ENCODE measurements at regions not wholly inside any gene's neighbourhood (a gene's known extent, or its start where the extent isn't known, plus 50 kb on each side); places are given as distances from the start of the nearest gene placed in this dataset.

DNA sequence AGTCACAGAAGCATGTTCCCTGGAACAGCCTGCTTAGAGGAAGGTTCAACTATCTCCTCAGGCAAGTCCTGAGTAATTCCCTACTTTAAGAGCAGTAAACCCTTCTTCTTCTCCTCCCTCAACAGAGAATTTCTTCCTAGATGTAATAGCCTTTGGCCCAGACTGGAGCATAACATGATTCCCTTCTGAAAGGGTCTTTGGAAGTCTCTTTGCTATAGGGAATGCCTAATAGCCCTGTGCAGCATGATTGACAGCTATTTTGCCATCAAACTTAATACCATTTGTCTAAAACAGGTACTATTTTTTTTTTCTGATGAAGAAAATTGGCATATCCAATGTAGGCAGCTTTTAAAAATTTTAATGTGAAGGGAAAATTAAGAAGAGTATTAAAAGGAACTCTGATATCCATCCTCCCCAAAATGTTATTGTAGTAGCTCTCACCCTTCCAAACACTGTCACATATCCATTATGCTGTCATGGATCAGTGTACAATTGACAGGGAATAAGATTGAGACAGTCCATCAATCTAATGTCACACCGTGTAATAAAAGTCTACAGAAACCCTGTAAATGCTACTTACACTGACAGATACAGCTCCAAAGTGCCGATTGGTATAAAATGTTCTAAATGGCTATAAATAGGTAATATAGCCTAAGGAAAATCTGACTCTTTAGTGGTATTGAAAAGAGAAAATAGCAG, 884.6 kb downstream of the TTLL7 start:
- Histone ChIP-seq H3K36me3 (ENCODE audit: insufficient read depth, low read length) (no peaks in the 10 kb centered on the region), H3K79me2 (ENCODE audit: control insufficient read depth, insufficient read depth, low read length, unreplicated experiment) (no peaks in the 10 kb centered on the region), H3K27me3 (ENCODE audit: insufficient read depth, low read length) (no peaks in the 10 kb centered on the region), H3K4me1 (ENCODE audit: control insufficient read depth, insufficient read depth, low read length, unreplicated experiment) (no peaks in the 10 kb centered on the region), H3K27ac (ENCODE audit: low read depth, low read length) (no peak overlapping the region), H2AFZ (ENCODE audit: low read length, unreplicated experiment) (no peak overlapping the region), H3K4me3 (ENCODE audit: low read depth, low read length) (no peak overlapping the region)

DNA sequence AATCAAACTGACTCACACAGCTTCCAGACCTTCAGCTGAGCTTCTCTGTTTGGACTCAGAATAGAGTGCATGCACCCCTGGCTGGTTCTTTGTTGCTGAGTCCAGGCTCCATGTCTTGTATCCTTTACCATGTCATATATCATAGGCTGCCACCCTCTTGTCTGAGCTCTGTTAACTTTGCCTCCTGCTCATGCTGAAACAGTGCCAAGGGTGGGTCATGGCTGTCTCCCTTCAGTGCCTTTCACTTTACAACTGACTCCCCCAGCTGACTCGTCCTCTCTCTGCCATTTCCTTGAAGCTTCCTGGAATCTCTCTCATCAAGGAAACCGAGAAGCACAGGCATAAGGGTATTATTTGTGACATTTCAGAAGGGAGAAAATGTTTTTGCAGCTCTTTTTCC, 885.3 kb downstream of the TTLL7 start:
- Histone ChIP-seq H3K27ac (ENCODE audit: low read depth, low read length) (no peak overlapping the region), H3K36me3 (ENCODE audit: insufficient read depth, low read length) (no peaks in the 10 kb centered on the region), H3K79me2 (ENCODE audit: control insufficient read depth, insufficient read depth, low read length, unreplicated experiment) (no peaks in the 10 kb centered on the region), H3K4me3 (ENCODE audit: low read depth, low read length) (no peak overlapping the region), H2AFZ (ENCODE audit: low read length, unreplicated experiment) (no peak overlapping the region), H3K4me1 (ENCODE audit: control insufficient read depth, insufficient read depth, low read length, unreplicated experiment) (no peaks in the 10 kb centered on the region), H3K27me3 (ENCODE audit: insufficient read depth, low read length) (no peaks in the 10 kb centered on the region)

DNA sequence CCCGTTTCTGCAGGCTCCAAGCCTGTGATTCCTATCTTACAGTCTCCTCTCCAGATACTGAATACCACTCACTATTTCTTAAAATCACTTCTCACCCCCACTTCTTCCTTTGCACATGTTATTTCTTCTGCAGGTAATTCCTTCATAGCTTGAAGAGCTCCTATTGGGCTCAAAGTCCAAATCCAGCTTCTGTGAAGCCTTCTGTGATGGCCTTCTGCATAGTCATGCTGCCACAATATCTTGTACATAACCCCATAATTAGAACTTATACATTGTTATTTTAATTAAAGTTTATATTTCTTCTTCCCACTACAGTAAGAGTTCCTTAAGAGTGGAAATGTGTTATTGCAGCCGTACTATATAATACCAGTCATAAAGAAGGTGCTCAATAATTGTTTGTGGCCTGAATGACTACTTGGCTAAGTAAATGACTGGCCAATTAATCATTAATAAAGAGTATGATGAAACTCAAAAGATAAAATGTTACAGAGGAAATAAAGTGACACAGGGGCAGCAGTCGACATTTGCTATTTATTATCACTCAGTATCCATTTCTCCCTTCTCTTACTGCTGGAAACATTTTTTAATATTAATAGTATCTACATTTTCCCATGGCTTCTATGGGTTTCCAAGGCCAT, 886.6 kb downstream of the TTLL7 start:
- Histone ChIP-seq H3K27ac (ENCODE audit: low read depth, low read length) (no peak overlapping the region), H3K27me3 (ENCODE audit: insufficient read depth, low read length) (no peaks in the 10 kb centered on the region), H2AFZ (ENCODE audit: low read length, unreplicated experiment) (no peak overlapping the region), H3K79me2 (ENCODE audit: control insufficient read depth, insufficient read depth, low read length, unreplicated experiment) (no peaks in the 10 kb centered on the region), H3K36me3 (ENCODE audit: insufficient read depth, low read length) (no peaks in the 10 kb centered on the region), H3K4me1 (ENCODE audit: control insufficient read depth, insufficient read depth, low read length, unreplicated experiment) (no peaks in the 10 kb centered on the region), H3K4me3 (ENCODE audit: low read depth, low read length) (no peak overlapping the region)

GRCh38 chr1:83110156-83110555, 888.8 kb downstream of the TTLL7 start:
- H3K79me2 ChIP-seq (ENCODE audit: control insufficient read depth, insufficient read depth, low read length, unreplicated experiment) = no peaks in the 10 kb centered on the region
- no peaks in the 10 kb centered on the region for H3K36me3 ChIP-seq (ENCODE audit: insufficient read depth, low read length)
- no peak overlapping the region for H2AFZ ChIP-seq (ENCODE audit: low read length, unreplicated experiment)
- no peaks in the 10 kb centered on the region for H3K27me3 ChIP-seq (ENCODE audit: insufficient read depth, low read length)
- no peaks in the 10 kb centered on the region for H3K4me1 ChIP-seq (ENCODE audit: control insufficient read depth, insufficient read depth, low read length, unreplicated experiment)
- H3K27ac ChIP-seq (ENCODE audit: low read depth, low read length) = no peak overlapping the region
- H3K4me3 ChIP-seq (ENCODE audit: low read depth, low read length) = no peak overlapping the region

DNA sequence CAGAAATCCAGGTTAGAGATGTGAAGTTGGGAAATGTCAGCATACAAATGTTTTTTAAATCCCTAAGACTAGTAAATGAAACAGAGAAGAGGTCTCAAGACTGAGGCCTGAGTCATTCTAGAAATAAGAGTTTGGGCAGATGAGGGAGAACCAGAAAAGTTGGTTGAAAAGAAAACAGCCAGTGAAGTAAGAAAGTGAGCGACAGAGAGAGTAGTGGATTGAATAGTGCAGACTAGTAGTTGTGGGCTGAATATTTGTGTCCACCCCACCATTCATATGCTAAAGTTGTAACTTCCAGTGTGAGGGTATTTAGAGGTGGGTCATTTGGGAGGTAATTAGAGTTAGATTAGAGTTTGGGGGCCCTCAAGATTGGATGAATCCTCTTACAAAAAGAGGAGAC, 889.2 kb downstream of the TTLL7 start:
- Histone ChIP-seq H3K79me2 (ENCODE audit: control insufficient read depth, insufficient read depth, low read length, unreplicated experiment) (no peaks in the 10 kb centered on the region), H2AFZ (ENCODE audit: low read length, unreplicated experiment) (no peak overlapping the region), H3K36me3 (ENCODE audit: insufficient read depth, low read length) (no peaks in the 10 kb centered on the region)

DNA sequence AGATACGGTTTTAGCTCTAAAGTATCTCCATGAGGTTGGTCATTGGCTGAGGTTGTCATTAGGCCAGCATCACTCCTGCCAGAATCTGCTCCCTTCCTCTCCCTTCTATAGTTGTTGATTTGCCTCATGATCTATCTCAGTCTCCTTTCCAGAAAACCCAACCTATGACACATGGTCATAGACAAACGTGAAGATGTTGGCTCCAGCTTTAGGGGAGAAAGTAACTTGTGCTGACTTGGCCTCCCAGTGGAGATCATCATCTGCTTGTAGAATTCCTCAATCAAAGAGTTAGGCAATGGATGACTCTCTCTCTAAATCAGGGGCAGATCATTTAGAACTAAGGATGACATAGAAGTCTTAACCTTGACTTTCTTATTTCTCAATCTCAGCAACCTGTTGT, 894.4 kb downstream of the TTLL7 start:
- H3K27me3 ChIP-seq (ENCODE audit: insufficient read depth, low read length) = no peaks in the 10 kb centered on the region

More for the DNA sequence above, 889.2 kb downstream of the TTLL7 start:
- H3K27ac ChIP-seq (ENCODE audit: low read depth, low read length) = no peak overlapping the region
- no peaks in the 10 kb centered on the region for H3K27me3 ChIP-seq (ENCODE audit: insufficient read depth, low read length)
- no peak overlapping the region for H3K4me3 ChIP-seq (ENCODE audit: low read depth, low read length)
- H3K4me1 ChIP-seq (ENCODE audit: control insufficient read depth, insufficient read depth, low read length, unreplicated experiment) = no peaks in the 10 kb centered on the region

GRCh38 chr1:83103341-83103740, 895.6 kb downstream of the TTLL7 start:
- no peaks in the 10 kb centered on the region for H3K27me3 ChIP-seq (ENCODE audit: insufficient read depth, low read length)
- H3K4me3 ChIP-seq (ENCODE audit: low read depth, low read length) = no peak overlapping the region
- no peak overlapping the region for H2AFZ ChIP-seq (ENCODE audit: low read length, unreplicated experiment)
- no peaks in the 10 kb centered on the region for H3K79me2 ChIP-seq (ENCODE audit: control insufficient read depth, insufficient read depth, low read length, unreplicated experiment)
- H3K4me1 ChIP-seq (ENCODE audit: control insufficient read depth, insufficient read depth, low read length, unreplicated experiment) = no peaks in the 10 kb centered on the region
- no peak overlapping the region for H3K27ac ChIP-seq (ENCODE audit: low read depth, low read length)
- H3K36me3 ChIP-seq (ENCODE audit: insufficient read depth, low read length) = no peaks in the 10 kb centered on the region

More for the DNA sequence above, 894.4 kb downstream of the TTLL7 start:
- H3K79me2 ChIP-seq (ENCODE audit: control insufficient read depth, insufficient read depth, low read length, unreplicated experiment) = no peaks in the 10 kb centered on the region
- H3K36me3 ChIP-seq (ENCODE audit: insufficient read depth, low read length) = no peaks in the 10 kb centered on the region
- no peak overlapping the region for H3K27ac ChIP-seq (ENCODE audit: low read depth, low read length)
- H3K4me1 ChIP-seq (ENCODE audit: control insufficient read depth, insufficient read depth, low read length, unreplicated experiment) = no peaks in the 10 kb centered on the region
- H2AFZ ChIP-seq (ENCODE audit: low read length, unreplicated experiment) = no peak overlapping the region
- H3K4me3 ChIP-seq (ENCODE audit: low read depth, low read length) = no peak overlapping the region

DNA sequence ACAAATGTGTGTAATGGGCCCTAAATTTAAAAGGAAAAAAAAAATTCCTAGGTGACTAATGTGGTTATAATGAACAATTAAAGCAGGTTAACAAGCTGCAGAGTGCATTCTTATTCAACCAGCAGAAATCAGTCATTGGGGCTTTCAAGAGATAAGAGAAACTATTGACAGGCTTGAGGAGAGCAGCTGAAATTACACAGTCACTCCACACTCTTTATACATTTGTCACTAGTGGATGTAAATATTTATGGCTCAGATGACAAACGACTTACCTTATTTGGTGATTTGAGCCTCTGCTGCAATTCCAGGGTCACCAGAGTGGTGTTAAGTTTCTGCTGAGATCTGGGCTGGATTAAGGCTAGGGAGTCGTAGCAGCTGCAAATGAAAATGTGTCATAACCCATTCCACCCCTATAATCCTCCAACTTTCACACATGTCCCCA, 896.3 kb downstream of the TTLL7 start:
- Histone ChIP-seq H3K27ac (ENCODE audit: low read depth, low read length) (no peak overlapping the region), H2AFZ (ENCODE audit: low read length, unreplicated experiment) (no peak overlapping the region)

GRCh38 chr1:83101406-83101805, 897.5 kb downstream of the TTLL7 start:
- Histone ChIP-seq H3K27me3 (ENCODE audit: insufficient read depth, low read length) (no peaks in the 10 kb centered on the region), H3K4me1 (ENCODE audit: control insufficient read depth, insufficient read depth, low read length, unreplicated experiment) (no peaks in the 10 kb centered on the region), H3K4me3 (ENCODE audit: low read depth, low read length) (no peak overlapping the region), H3K79me2 (ENCODE audit: control insufficient read depth, insufficient read depth, low read length, unreplicated experiment) (no peaks in the 10 kb centered on the region), H3K36me3 (ENCODE audit: insufficient read depth, low read length) (no peaks in the 10 kb centered on the region), H2AFZ (ENCODE audit: low read length, unreplicated experiment) (no peak overlapping the region), H3K27ac (ENCODE audit: low read depth, low read length) (no peak overlapping the region)

More for the DNA sequence above, 896.3 kb downstream of the TTLL7 start:
- H3K79me2 ChIP-seq (ENCODE audit: control insufficient read depth, insufficient read depth, low read length, unreplicated experiment) = no peaks in the 10 kb centered on the region
- no peaks in the 10 kb centered on the region for H3K36me3 ChIP-seq (ENCODE audit: insufficient read depth, low read length)
- H3K27me3 ChIP-seq (ENCODE audit: insufficient read depth, low read length) = no peaks in the 10 kb centered on the region
- H3K4me1 ChIP-seq (ENCODE audit: control insufficient read depth, insufficient read depth, low read length, unreplicated experiment) = no peaks in the 10 kb centered on the region
- no peak overlapping the region for H3K4me3 ChIP-seq (ENCODE audit: low read depth, low read length)

GRCh38 chr1:83100133-83100532, 898.8 kb downstream of the TTLL7 start:
- no peak overlapping the region for H3K4me3 ChIP-seq (ENCODE audit: low read depth, low read length)
- H3K27ac ChIP-seq (ENCODE audit: low read depth, low read length) = no peak overlapping the region
- H3K27me3 ChIP-seq (ENCODE audit: insufficient read depth, low read length) = no peaks in the 10 kb centered on the region
- H2AFZ ChIP-seq (ENCODE audit: low read length, unreplicated experiment) = no peak overlapping the region
- H3K79me2 ChIP-seq (ENCODE audit: control insufficient read depth, insufficient read depth, low read length, unreplicated experiment) = no peaks in the 10 kb centered on the region
- no peaks in the 10 kb centered on the region for H3K4me1 ChIP-seq (ENCODE audit: control insufficient read depth, insufficient read depth, low read length, unreplicated experiment)
- H3K36me3 ChIP-seq (ENCODE audit: insufficient read depth, low read length) = no peaks in the 10 kb centered on the region

DNA sequence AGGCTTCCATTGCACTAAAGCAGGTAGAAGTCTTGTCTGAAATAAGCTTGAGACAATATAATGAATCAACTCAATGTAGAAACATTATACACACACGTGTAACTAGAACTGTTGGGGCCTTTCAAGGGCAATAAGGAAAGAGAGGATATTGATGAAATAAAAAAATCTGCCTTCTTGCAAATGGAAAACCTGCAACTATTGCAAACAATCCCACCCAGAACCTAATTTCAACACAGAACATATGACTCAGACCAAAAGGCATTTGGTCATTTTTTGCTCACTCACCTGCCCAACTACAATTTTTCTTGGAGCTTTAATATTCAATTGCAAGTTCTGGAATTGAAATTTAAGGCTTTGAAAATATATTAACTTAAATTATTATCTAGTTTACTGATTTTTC, 900.1 kb downstream of the TTLL7 start:
- no peaks in the 10 kb centered on the region for H3K4me1 ChIP-seq (ENCODE audit: control insufficient read depth, insufficient read depth, low read length, unreplicated experiment)
- H3K27me3 ChIP-seq (ENCODE audit: insufficient read depth, low read length) = no peaks in the 10 kb centered on the region
- H3K36me3 ChIP-seq (ENCODE audit: insufficient read depth, low read length) = no peaks in the 10 kb centered on the region
- H3K27ac ChIP-seq (ENCODE audit: low read depth, low read length) = no peak overlapping the region
- no peak overlapping the region for H3K4me3 ChIP-seq (ENCODE audit: low read depth, low read length)
- no peaks in the 10 kb centered on the region for H3K79me2 ChIP-seq (ENCODE audit: control insufficient read depth, insufficient read depth, low read length, unreplicated experiment)
- no peak overlapping the region for H2AFZ ChIP-seq (ENCODE audit: low read length, unreplicated experiment)

All from ACC112 (cell line).